GM19452 (cell line): ENCODE measurements at regions not wholly inside any gene's neighbourhood (a gene's known extent, or its start where the extent isn't known, plus 50 kb on each side); places are given as distances from the start of the nearest gene placed in this dataset.

Source experiments
- ATAC-seq: cut with Tn5 transposase; IDR thresholded peaks from one replicate; pipeline ENCODE4 v1.9.1; 2021; ENCODE audit not compliant: unreplicated experiment

DNA sequence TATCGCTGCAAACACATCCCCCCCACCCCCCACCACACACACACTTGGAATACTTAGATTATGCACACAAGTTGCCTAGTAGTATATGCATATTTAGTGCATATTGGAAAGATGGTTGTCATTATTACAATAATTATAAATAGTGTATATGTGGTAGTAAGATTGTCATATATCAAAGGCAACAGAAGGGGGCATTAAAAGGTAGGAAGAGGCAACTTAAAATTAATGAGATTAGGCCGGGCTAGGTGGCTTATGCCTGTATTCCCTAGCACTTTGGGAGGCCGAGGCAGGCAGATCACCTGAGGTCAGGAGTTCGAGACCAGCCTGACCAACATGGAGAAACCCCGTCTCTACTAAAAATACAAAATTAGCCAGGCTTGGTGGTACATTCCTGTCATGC is 52.1 kb downstream of the GSC start:
- no peak for ATAC-seq

DNA sequence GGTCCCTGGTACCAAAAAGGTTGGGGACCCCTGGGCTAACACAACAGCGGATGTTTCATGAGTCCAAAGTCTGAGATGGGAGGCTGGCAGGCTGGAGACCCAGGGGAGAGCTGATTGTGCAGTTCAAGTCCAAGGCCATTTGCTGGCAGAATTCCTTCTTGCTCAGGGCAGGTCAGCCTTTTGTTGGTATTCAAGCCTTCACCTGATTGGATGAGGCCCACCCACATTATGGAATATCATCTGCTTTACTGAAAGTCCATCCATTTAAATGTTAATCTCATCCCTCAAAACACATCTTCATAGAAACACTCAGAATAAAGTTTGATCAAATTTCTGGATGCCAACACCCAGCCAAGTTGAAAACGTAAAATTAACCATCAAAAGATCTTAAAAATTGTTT is 52.9 kb downstream of the GSC start:
- no peak for ATAC-seq

DNA sequence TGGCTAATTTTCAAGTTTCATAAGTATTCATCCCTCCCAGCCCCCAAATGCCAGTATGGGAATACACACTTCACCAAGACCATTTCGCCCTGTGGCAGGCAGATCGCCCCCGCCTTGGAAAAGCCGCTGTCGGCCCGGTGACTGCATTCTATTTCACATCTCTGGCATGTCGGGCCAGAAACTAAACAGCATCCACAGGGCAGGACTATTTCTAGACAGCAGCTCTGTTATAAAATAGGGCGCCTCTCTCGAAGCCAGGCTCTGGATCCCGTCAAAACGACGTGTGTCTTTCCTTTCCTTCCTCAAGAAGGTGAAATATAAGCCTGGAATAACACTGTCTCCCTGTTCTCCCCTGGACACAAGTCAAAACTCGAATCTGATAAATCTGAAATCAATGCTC is 56.8 kb downstream of the GSC start:
- no peak for ATAC-seq

DNA sequence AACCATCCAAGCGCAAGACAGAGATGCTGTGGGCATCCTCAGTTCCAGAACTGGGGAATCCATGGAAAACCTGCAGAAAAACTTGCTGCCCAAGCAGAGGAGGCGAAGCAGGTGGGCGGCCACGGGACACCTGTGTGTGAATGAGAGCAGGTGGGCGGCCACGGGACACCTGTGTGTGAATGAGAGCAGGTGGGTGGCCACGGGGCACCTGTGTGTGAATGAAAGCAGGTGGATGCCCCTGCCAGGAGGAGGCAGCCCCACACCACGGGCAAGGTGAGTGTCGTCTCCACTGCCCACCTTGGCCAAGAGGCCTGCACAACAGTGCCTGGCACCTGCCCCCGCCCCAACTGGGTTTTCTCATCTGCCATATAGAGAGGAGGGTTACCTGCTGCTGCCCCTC is 59.2 kb downstream of the GSC start:
- ATAC-seq, result no peak

DNA sequence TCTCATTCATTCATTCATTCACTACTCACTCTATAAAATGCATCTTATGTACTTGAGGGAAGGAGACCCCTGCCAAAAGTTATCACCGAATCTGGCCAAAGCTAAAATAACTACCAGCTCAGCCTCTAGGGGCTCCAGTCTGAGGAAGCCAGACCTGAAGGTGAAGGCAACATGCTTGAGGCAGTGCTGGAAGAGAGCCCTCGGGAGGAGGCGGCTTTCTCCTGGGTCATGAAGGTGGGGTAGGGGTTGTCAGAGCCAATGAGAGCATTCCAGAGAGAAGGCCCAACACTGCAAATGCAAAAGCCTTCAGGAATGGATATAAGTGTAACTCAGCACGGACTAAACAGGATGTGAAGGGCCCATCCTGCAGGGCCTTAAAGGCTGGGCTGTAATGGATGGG is 62.4 kb downstream of the GSC start:
- no peak for ATAC-seq

DNA sequence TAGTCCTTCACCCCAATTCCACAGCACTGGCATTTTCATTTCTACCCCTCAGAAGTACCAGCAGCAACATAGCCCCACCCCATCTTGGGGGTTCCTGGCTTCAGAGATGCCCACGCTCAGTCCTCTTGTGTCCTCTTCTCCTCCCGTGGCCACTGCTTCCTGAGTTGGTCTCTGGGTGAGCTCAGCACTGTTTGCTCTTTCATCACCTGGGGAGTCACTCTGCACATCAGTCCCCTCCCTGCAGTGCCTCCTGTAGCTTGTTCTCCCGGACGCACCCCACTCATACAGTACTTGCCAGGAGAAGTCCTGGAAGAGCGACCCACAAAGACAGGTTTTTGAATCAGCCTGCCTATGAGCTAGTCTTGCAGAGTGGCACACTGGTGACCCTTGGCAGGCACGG is 63.8 kb downstream of the GSC start:
- ATAC-seq, result no peak

DNA sequence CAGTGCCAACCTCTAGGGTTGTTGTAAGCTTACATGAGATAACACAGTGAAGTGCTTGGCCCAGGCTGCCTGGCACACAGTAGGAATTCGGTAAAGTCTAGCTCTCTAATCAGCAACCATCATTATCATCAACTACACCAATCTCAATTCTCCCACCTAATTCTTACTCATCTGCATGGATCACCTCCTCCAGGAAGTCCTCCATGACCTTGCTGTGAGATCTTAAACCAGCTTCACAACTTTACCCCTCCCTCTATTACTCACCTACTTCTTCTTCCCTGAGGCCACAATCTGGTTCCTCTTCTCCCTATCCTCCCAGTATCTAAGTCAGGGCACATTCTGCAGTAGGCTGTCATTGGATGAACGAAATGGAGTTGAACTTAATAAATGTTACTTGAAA is 67.3 kb downstream of the GSC start:
- ATAC-seq, result no peak

DNA sequence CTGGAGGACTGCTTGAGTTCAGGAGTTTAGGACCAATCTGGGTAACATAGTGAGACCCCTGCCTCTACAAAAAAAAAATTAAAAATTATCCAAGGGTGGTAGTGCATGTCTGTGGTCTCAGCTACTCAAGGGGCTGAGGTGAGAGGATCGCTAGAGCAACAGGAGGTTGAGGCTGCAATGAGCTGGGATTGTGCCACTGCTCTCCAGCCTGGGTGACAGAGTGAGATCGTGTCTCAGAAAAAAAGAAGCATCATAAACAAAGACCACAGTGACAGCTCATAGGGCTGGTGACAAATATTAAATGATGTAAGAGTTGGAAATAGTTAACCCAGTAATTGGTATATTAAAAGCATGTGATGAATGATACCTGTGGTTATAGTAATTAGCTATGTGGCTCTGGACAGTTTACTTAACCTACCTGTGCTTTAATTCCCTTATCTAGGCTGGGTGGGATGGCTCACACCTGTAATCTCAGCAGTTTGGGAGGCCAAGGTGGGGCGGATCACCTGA is 68.0 kb downstream of the GSC start:
- ATAC-seq, result no peak

DNA sequence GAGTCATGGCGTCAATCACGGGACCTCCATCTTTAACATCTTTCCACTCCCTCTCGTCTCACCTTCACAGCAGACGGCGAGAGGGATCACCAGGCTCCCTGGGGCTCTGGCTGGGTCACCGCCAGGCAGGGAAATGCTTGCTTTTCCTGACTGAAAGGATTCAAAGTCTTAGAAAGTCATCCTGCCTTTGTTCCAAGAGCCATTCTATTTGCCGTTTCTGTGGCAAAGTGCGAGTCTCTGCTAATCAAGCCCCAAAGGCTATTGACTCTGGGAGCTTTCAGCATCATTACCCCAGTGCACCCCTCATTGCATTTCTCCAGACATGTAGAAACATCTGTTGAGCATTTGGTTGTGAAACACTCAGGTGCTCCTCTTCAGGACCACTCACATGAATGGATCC is 69.6 kb downstream of the GSC start:
- ATAC-seq, result no peak

DNA sequence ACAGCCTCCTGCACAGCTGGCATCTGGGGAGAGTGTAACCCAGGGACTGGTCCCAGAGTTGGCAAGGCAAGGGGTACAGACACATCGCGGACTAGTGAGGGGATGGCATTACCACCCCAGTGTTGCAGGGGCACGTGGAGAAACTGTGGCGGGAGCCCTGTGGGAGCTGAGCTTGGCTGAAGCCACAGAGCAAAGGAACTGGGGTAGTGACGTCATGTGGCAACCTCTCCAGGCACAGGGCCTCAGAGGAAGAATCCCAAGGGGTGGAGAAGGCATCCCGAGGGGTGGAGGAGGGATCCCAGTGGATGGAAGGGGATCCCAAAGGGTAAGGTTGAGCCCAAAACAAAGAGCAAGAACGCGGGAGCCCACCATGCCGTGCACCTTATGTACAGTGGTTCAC is 70.1 kb downstream of the GSC start:
- ATAC-seq, result no peak

DNA sequence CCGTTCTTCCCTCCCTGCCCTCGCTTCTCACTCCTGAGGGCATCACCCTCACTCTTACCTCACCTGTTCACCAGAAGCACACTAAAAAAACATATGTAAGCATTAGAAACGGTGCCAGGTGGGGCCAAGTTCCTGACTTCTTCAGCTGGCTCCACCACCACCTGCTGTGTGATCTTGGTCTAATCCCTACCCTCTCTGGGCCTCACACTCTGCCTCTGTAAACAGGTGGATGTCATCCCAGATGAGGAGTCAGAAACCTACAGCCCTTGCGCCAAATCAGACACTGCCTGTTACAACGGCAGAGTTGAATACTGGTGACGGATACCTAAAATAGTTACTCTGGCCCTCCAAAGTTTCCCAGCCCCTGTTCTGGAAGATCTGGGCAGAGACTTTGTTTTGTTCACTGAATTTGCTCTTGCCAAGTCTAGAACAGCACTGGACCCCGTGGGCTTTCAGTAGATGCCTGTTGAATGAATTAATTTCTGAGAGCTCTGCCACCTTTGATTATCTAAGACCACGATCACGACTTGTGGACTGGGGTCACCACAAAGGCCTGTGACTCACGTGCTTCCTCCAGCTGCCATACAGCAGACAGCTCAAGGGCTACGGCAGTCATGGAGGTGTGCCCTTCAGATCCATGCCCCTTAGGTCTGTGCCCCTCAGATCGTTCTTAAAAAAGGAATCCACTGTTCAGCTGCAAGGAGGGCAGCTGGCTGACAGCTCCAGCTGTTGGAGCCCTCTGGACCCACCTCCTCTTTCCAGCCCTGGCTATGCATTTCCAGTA is 71.9 kb downstream of the GSC start:
- no peak for ATAC-seq

DNA sequence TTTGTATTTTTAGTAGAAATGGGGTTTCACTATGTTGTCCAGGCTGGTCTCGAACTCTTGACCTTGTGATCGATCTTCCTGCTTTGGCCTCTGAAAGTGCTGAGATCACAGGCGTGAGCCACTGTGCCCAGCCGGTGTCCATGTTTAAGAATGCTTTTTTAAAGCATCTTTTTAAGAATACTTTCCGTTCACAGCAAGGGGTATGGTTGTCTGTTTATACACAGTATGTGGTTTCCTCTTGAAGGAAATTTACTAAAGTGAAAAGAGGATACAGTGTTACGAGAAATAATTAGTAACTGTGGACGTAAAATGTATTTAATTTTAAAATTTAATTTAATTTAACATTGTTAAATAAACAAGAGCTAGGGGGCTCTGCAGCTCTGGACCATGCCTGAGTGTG is 73.4 kb downstream of the GSC start:
- ATAC-seq, result no peak

DNA sequence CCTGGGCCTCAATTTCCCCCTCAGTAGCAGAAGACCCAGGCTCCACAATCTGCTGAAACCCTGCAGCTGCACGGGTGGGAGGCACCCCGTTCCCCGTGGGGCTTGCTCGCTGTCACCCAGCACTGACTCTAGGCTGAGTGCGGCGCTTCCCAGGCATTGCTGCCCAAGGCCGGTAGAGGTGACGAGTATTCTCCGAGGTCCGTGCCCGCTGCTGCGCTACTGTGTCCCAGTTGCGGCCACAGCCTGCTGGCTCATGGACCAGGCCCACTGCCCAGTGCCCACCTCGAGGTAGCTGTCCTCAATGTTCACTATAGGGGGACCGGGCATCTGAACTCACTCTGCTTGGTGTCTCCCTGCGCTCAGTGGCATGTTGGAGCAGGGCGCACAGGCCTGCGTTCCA is 74.7 kb downstream of the GSC start:
- no peak for ATAC-seq

DNA sequence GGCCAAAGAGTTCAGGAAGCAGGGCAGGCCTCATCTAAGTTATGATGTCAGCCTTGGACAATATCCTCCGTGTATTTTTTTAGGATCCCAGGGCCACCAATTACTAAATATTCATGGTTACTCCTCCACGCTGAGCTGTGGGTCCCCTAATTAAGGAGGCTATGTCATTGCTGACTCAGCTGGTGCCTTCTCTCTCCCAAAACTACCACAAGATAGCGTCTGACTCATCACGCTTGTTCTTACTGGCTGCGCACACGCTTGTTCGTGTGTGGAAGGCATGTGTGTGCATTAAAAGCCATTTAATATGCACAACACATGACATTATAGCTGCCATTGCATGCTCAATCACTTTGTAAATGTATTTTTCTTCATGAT is 78.3 kb downstream of the GSC start:
- ATAC-seq, result no peak

DNA sequence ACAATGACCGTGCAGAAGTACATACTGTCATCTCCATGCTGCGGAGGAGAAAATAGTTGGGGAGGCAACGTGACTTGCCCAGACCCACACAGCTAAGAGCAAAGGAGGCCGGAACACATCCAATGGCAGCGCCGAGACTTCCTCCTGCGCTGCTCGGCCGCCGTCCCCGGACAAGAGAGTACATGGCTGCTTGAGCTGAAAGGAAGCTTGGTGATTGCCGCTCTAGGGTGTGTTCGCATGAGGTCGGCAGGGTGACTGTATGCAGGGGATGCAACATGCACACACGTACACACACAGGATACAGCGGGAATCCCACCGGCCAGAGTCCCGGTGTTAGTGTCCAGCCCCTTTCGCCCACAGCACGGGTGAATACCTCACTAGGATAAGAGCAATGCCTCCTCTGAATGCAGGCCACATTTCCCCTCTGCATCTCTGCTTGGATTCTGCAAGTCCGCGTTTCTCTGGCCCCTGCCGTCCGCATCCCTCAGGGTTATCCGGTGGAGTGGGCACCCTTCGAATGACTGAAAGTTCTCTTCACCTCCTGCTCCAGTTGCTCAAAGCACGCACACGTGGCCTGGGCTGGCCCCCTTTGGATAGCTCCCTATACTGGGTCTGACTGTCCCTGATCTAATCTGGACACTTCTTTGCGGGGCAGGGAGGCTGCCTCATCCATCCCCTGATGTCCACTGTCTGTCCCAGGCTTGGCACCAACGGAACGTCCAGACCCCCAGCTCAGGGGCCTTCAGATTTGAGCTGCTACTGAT is 78.8 kb downstream of the GSC start:
- no peak for ATAC-seq

DNA sequence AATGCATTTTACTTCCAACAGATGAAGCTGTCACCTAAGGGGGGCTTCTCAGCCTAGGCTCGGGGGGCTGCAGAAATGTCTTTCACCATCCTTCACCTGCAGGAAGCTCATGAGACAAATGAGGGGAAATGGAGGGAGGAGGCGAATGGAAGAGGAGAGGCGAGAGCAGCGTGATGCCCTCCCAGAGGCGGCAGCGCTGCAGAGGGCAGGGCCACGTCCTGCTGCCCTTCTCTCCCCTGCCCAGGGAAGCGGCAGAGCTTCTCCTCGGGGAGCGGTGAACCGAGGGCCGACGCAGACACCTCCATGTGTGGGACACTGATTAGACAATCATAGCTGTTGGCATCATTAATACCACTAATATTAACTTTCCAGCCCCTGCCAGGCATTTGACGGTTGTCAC is 78.3 kb downstream of the SERPINA3 start:
- no peak for ATAC-seq

DNA sequence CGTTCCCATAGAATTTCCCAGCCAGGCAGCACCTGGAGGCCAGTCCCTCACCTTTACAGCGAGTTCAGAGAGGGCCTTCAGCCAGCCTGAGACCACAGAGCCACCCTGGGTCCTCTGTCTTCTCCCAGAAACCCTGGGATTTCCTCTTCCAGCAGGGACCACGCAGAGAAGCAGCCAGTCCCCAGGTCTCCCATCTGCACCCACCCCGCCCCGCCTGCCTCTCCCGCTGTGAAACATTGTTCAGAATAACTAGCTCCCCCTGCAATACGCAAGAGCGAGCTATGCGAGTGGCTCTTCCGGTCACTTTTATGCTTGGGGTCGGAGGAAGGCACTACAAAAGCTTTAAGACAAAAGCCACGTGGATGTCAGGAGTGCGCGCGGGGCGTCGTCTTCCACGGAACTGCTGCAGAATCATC is 77.8 kb downstream of the SERPINA3 start:
- ATAC-seq, result no peak

DNA sequence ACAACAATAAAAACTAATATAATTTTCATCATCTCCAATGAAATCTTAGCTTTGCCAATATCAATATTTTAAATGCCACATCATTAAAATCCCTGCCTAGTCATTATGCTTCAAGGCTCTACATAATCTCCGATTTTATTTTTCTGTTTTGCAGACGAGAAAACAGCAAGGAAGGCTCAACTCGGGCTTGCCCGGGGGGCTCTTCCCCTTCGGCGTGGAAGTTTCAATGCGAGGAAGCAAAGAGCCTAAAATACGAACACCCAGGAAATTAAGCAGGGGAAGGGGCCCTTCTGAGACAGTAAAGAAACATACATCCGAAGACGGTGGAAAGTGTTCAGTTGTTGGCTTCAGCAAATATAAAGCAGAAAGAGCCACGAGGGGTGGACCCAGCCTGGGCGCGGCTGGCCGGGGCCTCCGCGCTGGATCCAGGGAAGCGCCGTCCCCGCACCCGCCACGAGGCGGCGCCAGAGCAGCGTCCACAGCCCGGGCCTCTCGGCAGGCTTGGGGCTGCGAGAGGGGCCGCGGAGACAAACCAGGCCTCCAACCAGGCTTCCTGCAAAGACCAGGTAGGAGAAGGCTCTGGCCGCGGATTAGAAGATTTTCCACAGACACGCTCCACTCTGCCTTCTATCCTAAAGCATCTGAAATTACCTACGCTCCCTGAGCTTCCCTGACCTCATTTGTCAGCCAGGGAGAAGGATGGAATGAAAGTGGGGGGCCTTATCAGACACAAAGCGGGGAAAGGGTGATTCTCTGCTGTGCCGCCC is 77.2 kb downstream of the SERPINA3 start:
- peak; percentile 64 for ATAC-seq

DNA sequence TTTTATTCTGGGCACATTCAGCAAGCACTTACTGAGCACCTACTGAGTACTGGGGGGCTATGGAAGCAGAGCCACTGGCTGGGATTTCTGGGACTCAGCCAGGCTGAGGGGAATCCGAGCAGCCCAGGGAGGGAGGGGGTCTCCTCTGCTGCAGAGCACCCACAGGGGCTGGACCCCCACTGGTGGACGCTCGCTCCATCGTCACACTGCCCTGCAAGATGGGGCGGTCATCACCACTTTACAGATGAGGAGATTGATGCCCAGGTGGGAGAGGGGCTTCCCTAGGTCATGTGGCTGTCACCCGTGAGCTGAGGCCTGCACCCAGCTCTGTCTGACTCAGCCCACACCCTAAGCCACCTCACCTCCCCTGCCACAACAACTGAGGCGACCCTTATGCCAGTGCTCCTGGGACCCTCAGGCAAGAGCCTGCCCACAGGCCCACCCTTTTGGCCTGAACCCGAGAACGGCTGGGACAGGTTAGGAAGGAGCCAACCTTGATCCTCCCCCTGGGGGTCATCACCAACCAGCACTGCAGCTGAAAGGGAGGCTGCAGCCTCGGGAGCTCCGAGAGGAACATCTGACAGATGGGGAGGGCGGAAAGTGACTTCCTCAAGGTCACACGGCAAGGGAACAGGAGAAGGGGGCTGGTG is 74.4 kb downstream of the SERPINA3 start:
- no peak for ATAC-seq

DNA sequence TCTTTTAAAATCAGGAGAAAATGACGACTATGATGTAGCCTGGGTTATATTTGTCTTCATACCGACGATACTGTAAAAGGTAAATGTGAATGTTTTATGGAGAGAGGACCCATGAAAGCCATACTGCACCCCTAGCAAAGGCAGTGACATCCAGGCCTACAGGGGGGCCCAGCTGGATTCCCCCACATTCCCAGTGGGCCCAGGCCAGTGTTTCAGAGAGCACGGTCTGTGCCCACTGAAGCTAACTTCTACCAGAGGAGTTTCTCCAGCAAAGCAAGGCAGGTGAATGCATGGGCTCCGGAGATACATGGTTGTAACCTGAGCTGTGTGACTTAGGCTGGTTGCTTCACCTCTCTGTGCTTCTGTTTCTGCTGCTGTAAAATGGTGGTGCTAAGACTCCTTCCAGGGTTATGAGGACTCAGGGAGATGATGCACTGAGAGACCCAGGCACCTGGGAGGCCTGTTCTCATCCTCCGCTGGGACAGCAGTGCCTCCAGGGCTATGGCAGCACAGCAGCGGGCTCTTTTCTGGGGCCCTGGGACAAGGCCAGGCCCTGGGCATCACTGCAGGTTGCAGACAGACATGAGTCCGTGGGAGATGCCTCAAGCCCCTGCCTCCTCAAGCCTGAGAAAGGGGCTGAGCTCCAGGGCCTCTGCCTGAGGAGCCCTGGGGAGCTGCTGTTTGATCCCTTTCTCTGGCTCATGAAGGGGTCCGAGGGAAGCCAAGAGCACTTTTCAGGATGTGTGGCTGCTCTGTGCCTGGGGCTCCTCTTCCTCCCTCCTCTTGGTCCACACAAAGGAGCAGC is 73.7 kb downstream of the SERPINA3 start:
- no peak for ATAC-seq
